Left colon (tissue), 2 donors: ENCODE measurements at regions not wholly inside any gene's neighbourhood (a gene's known extent, or its start where the extent isn't known, plus 50 kb on each side); places are given as distances from the start of the nearest gene placed in this dataset.
"Not testable (repeated sequence)": the region's sequence is repeated elsewhere in the genome, so short reads cannot be mapped to it uniquely, and the experiment has no call there.

Experiments used
- ATAC-seq: fragments of 200-7000 bp; cut with Tn5 transposase; one replicate; pipeline ENCODE4 v1.9.1; 2020; ENCODE audit warnings: mild to moderate bottlenecking, moderate library complexity
- DNase-seq, 2 donors: peaks; one replicate each; pipeline ENCODE4 v3.0.0-alpha.2; 2020
- intact Hi-C, 2 donors: fragments of 100-400 bp; cut with DNase I in 1 of 2; cut with micrococcal nuclease in 1 of 2; formaldehyde crosslinking; loops; one replicate each; pipeline versions ENCODE4 v1.11.2 to v1.14.0; 2022; cut with DNase I, micrococcal nuclease
- donor health status: DM: no; HTN: no; CAD: no.
- donor health status: DM: yes; HTN: yes; CAD: no.

GRCh38 chr6:80485494-80485893 is 379.0 kb downstream of the BCKDHB start:
- intact Hi-C loops, DNase-seq: not testable (repeated sequence)

GRCh38 chr6:80482056-80482455 is 375.6 kb downstream of the BCKDHB start:
- no peak for ATAC-seq
- intact Hi-C loops = no loop called here
- DNase-seq = no peak

More at GRCh38 chr6:80485494-80485893, 379.0 kb downstream of the BCKDHB start:
- ATAC-seq = not testable (repeated sequence)

DNA sequence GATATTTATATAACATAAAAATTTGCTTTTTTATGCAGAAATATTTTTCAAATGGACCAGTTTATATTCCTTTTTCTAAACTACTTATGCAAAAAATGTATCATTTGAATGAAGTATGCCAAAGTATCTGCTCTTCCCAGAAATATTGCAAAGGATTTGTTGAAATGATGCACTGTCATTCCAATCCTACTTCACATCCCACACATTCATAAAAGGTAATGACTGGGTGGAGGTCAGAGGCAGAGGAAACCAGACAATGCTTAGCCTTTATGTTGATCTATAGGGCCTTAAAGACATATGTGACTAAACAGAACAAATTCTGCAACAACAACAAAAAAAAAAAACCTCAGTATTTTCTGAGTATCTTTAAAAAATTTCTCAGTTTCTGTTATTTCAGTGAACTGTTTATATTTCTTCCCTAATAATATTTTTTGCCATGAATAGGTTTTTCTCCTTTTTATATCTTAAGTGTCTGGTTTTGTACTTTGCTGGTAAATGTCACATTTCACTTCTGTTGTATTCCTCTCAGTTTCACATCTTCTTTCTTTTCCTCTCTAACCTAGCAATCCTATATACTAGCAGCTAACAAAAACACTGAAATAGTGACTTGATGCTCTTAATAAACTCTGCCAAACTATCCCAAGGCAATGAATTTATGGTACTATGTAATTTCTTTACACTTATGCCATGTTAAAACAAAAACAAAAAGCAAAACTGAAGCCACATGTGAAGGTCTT is 374.1 kb downstream of the BCKDHB start:
- ATAC-seq = no peak
- DNase-seq = no peak
- intact Hi-C loops = no loop called here

DNA sequence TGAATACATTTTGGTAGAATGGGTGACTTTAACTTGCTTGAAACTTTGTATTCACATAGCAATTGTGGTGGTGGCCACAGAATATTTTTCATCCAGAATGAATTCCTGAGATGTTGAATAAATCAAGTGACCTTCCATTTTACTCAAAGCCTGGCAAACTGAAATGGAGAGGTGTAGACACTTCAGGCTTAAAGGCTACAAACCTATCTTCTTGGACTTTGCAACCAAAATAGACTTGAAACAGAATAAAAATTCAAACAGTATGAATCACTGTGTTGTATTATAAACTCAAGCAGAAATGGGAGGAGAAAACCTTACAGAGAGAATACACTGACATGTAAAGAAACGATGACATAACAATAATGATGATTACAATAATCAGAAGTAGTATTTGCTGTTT is 371.6 kb downstream of the BCKDHB start:
- intact Hi-C loops = no loop called here
- DNase-seq (no peak), ATAC-seq (no peak)

DNA sequence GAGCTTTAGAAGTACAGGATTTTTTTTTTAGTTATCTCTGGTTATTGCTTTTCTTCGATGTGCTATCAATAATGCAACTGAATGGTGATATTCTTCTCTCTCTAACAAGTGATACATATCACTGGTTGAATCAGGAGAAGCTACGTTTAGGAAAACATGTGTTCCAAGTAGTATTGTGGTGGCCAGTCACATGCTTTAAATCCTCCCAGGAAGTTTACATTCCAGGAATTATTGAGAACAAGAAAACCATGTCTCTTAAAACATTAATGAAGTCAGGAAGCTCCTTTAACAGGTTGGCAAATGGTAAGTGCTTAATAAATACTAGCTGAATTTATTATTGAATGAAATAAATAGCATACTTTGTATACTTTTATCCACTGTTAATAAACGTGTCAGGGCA is 371.1 kb downstream of the BCKDHB start:
- intact Hi-C loops = no loop called here
- no peak for ATAC-seq

GRCh38 chr6:80472271-80472670 is 365.8 kb downstream of the BCKDHB start:
- ATAC-seq (no peak), DNase-seq (no peak)
- intact Hi-C loops = no loop called here

More for the DNA sequence above, 371.1 kb downstream of the BCKDHB start:
- DNase-seq = no peak

- intact Hi-C loops = no loop called here
- ATAC-seq (no peak), DNase-seq (no peak)
Observed at GRCh38 chr6:80469977-80470376, 363.5 kb downstream of the BCKDHB start.

- ATAC-seq = peak; percentile 69
- intact Hi-C loops = no loop called here
- no peak for DNase-seq
Observed at GRCh38 chr6:80468398-80468797, 361.9 kb downstream of the BCKDHB start.

DNA sequence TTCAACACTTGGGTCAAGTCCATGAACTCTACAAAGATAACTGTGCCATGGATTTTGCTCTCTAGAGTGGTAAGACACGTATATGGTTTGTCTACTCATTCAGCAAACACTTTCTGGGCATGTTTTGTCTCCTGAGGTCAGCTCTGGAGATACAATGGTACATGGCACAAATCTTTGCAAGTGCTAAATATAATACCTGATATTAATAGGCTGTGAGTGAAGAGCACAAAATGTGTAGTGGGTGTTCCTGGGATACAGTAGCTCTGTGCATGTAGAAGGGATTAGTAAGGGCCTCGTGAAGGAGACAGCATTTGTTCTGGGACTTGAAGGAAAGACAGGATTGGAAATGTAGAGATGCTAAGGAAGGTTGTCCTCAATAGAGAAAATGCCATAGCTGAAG is 360.9 kb downstream of the BCKDHB start:
- no peak for ATAC-seq

DNA sequence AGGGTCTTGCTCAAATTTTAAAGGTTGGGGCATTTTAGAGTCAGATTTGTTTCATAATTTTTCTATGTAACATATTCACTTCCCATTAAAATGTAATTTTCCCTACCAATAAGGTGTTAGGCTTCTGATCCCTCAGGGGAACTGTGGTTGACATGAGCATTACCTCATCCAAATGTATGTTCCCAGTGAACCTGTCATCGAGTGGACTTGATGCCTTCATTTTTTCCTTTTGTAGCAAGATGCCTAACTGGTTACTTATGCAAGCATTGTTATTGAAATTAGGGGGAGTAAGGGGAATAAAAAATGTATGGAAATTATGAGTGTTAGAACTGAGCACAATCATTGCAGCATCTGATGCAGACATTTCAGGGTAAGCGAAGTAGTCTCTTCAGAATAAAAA is 360.5 kb downstream of the BCKDHB start:
- no peak for ATAC-seq
- no peak for DNase-seq
- intact Hi-C loops = no loop called here

More for the DNA sequence above, 360.9 kb downstream of the BCKDHB start:
- DNase-seq = no peak
- intact Hi-C loops = no loop called here

DNA sequence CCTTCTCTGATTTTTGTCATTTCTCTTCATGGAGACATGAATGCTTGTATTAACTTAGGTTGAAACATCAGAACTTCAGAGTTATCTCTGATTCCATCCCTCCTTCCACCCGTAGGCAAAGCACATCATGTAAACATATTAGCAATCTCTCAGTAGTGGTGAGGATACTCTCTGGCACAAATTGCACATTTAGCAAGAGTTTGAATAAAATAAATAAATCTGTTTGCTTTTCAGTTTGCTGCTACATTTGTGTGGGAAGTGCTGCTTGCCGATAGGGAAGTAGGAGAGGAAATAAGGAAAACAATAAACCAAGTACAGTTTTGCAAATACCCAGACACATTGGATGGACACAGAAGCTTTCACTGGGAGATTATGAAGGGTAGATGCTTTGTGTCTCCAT is 359.0 kb downstream of the BCKDHB start:
- ATAC-seq (no peak), DNase-seq (no peak)
- intact Hi-C loops = no loop called here

- DNase-seq (no peak), ATAC-seq (no peak)
- intact Hi-C loops = no loop called here
Observed at GRCh38 chr6:80464901-80465300, 358.4 kb downstream of the BCKDHB start.

DNA sequence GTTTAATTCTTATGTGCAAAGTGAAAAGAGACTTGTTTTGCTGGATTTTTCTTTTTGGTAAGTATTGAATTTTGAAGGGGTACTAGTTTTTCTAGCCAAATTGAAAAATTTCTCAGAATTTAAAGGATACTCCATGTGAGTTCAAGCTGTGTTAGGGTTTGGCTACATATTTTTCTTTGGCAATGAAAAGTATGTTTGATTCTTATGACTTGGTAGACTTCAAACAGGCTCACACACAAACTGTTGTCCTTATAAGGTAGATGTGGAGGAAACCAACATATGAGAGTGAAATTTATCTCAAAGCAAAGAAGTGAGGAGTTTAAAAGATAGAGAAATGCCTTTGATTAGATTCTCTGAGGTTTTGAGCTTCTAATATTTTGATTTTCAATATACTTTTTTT is 356.7 kb downstream of the BCKDHB start:
- intact Hi-C loops = no loop called here
- DNase-seq (no peak), ATAC-seq (no peak)

DNA sequence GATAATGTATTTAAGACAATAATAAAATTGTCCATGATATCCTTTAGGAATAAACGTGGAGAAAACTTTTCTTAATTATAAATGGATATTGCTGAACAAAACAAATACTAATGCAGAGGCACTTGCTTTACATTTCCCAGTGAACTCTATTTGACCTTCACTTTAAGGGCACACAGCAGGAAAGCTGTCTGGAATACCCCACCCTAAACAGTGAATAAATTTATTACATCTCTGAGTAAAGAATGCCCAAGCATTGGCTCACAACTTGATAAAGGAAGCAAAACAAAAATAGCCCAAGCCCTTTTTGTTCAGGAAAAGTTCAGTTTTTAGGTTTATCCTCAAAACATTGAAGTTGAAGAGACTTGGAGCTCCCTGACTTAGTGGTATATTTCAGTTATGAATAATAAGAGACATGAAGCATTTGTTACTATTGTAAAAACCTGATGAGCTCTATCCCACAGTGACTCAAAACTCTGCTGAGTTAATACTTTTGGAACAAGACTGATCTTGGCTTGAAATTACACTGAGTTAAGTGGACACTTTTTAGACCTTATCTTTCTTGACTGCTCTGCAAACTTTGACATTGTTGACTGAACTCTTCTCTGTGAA is 353.9 kb downstream of the BCKDHB start:
- DNase-seq = no peak
- ATAC-seq = peak; percentile 37
- intact Hi-C loops = no loop called here

DNA sequence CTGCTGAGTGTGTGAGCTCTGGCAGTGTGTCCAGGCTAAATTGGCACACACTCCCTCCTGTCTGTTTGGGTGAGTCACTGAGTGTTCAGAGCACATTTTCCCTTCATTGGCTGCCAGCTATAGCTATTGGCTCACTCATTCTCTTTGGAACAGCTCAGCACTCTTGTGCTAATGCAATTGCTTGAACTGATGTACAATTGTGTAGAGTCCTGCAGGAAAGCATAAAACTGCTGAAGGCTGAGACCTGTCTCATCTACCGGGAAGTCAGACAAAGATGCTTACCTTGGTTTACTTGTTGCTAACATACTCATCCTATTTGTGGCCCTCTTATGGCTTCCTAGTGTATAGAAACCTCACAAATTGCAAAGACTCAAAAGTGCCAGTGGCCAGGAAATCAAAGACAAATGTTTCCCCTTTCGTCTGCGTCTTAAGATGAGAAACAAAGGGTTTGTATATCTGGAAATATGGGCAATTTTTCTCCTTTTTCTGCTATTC is 351.0 kb downstream of the BCKDHB start:
- ATAC-seq = peak; percentile 77
- intact Hi-C loops = no loop called here
- DNase-seq = peak; percentile 9 to 44

- intact Hi-C loops = no loop called here
- DNase-seq = no peak
Observed at GRCh38 chr6:80456724-80457438, 350.4 kb downstream of the BCKDHB start.

GRCh38 chr6:80454661-80455365 is 348.3 kb downstream of the BCKDHB start:
- intact Hi-C loops = no loop called here
- ATAC-seq = no peak

More at GRCh38 chr6:80456724-80457438, 350.4 kb downstream of the BCKDHB start:
- ATAC-seq = no peak

DNA sequence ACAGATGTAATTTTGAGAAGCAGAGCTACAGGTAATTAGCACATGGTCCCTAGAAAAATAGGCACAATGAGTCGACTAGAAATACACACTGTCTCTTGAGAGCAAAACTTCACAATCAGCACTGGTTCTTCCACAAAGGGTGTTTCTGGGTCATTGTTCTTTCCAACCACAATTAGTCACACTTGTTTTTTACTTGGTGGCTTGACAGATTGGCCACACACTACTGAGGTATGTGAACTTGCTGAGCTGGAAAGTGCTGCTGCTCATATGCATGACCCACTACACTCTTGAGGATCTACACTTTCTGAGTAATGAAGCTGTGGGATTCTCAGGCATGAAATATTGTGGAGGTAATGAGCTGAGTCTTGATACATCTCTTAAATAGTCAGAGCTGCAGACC is 347.7 kb downstream of the BCKDHB start:
- DNase-seq = no peak
- no peak for ATAC-seq
- intact Hi-C loops = no loop called here

More at GRCh38 chr6:80454661-80455365, 348.3 kb downstream of the BCKDHB start:
- no peak for DNase-seq

GRCh38 chr6:80449726-80450125 is 343.3 kb downstream of the BCKDHB start:
- intact Hi-C loops = no loop called here
- DNase-seq (no peak), ATAC-seq (no peak)
